ENCODE measurements at regions not wholly inside any gene's neighbourhood (a gene's known extent, or its start where the extent isn't known, plus 50 kb on each side); places are given as distances from the start of the nearest gene placed in this dataset.

- Histone ChIP-seq H4K12ac (ENCODE audit: low read depth, low read length) (peak overlapping the region; percentile 34), H3K4me1 (ENCODE audit: control insufficient read depth in 1 of 2, insufficient read depth in 2 of 2, low read length in 2 of 2) (peaks cover 31 to 40% of the 10 kb centered on the region in 2 experiments), H3K36me3 (ENCODE audit: control insufficient read depth in 1 of 2, insufficient read depth in 2 of 2, low read length in 2 of 2) (no peaks in the 10 kb centered on the region), H3K4me3 (ENCODE audit: low read depth, low read length) (no peak overlapping the region), H2AK5ac (ENCODE audit: low read length) (peak overlapping the region; percentile 27), H4K8ac (ENCODE audit: low read depth, low read length) (peak overlapping the region; percentile 68), H3K9ac (ENCODE audit: low read length) (no peak overlapping the region), H3K27me3 (ENCODE audit: insufficient read depth, low read length) (no peaks in the 10 kb centered on the region), H2BK5ac (ENCODE audit: low read depth, low read length, poor library complexity) (peak overlapping the region; percentile 70), H3K79me1 (ENCODE audit: low read length) (peaks cover 31% of the 10 kb centered on the region), H3K4me2 (ENCODE audit: low read length) (peak overlapping the region; percentile 33), H4K91ac (ENCODE audit: low read depth, low read length) (peak overlapping the region; percentile 85), H3K18ac (ENCODE audit: low read length) (peak overlapping the region; percentile 77), H2BK120ac (ENCODE audit: insufficient read depth, low read length, poor library complexity) (peak overlapping the region; percentile 75), H3K9me3 (ENCODE audit: insufficient read depth, low read depth, low read length) (no peaks in the 10 kb centered on the region), H2BK12ac (ENCODE audit: low read length) (peak overlapping the region; percentile 87), H3K4ac (ENCODE audit: low read depth, low read length) (peak overlapping the region; percentile 7), H3K79me2 (ENCODE audit: control insufficient read depth, insufficient read depth, low read length, poor library complexity) (peaks cover 2% of the 10 kb centered on the region), H3K14ac (ENCODE audit: low read length) (peak overlapping the region; percentile 76), H2AFZ (ENCODE audit: insufficient read depth, low read length, poor library complexity) (peak overlapping the region; percentile 48), H3K27ac (ENCODE audit: low read depth, low read length) (peak overlapping the region; percentile 52), H3K23ac (ENCODE audit: low read length) (no peak overlapping the region)
- no CpG with 5 or more reads among the region's 71 CpGs for WGBS (ENCODE audit: extremely low coverage, insufficient coverage, insufficient read length)
- peak; percentile 76 to 83 for DNase-seq
Measured at GRCh38 chr3:193869221-193870201, 266.4 kb upstream of the HES1 start.

- Histone ChIP-seq H2BK12ac (ENCODE audit: low read length) (peak overlapping the region; percentile 67), H3K4ac (ENCODE audit: low read depth, low read length) (no peak overlapping the region), H2BK120ac (ENCODE audit: insufficient read depth, low read length, poor library complexity) (peak overlapping the region; percentile 13), H3K9ac (ENCODE audit: low read length) (no peak overlapping the region), H2AK5ac (ENCODE audit: low read length) (peak overlapping the region; percentile 30), H2AFZ (ENCODE audit: insufficient read depth, low read length, poor library complexity) (no peak overlapping the region), H3K14ac (ENCODE audit: low read length) (peak overlapping the region; percentile 38), H4K8ac (ENCODE audit: low read depth, low read length) (peak overlapping the region; percentile 25), H3K4me3 (ENCODE audit: low read depth, low read length) (peak overlapping the region; percentile 14), H2BK5ac (ENCODE audit: low read depth, low read length, poor library complexity) (peak overlapping the region; percentile 10), H4K91ac (ENCODE audit: low read depth, low read length) (peak overlapping the region; percentile 85), H3K23ac (ENCODE audit: low read length) (no peak overlapping the region), H3K27ac (ENCODE audit: low read depth, low read length) (no peak overlapping the region), H3K79me1 (ENCODE audit: low read length) (peaks cover 33% of the 10 kb centered on the region), H3K9me3 (ENCODE audit: insufficient read depth, low read depth, low read length) (no peaks in the 10 kb centered on the region), H3K79me2 (ENCODE audit: control insufficient read depth, insufficient read depth, low read length, poor library complexity) (peaks cover 2% of the 10 kb centered on the region), H3K4me1 (ENCODE audit: control insufficient read depth in 1 of 2, insufficient read depth in 2 of 2, low read length in 2 of 2) (peaks cover 31 to 43% of the 10 kb centered on the region in 2 experiments), H3K18ac (ENCODE audit: low read length) (peak overlapping the region; percentile 8), H3K36me3 (ENCODE audit: control insufficient read depth in 1 of 2, insufficient read depth in 2 of 2, low read length in 2 of 2) (no peaks in the 10 kb centered on the region), H4K12ac (ENCODE audit: low read depth, low read length) (no peak overlapping the region), H3K27me3 (ENCODE audit: insufficient read depth, low read length) (no peaks in the 10 kb centered on the region), H3K4me2 (ENCODE audit: low read length) (peak overlapping the region; percentile 26)
- DNase-seq: peak; percentile 97 to 98
- no CpG with 5 or more reads among the region's 18 CpGs for WGBS (ENCODE audit: extremely low coverage, insufficient coverage, insufficient read length)
Measured at GRCh38 chr3:193870376-193871219, 265.4 kb upstream of the HES1 start.

- peak overlapping the region; percentile 8 for H3K18ac ChIP-seq (ENCODE audit: low read length)
- H3K27me3 ChIP-seq (ENCODE audit: insufficient read depth, low read length): no peaks in the 10 kb centered on the region
- peak overlapping the region; percentile 5 for H2AK5ac ChIP-seq (ENCODE audit: low read length)
- peak overlapping the region; percentile 14 for H3K4me3 ChIP-seq (ENCODE audit: low read depth, low read length)
- DNase-seq: no peak
- H4K91ac ChIP-seq (ENCODE audit: low read depth, low read length): peak overlapping the region; percentile 85
- H2AFZ ChIP-seq (ENCODE audit: insufficient read depth, low read length, poor library complexity): no peak overlapping the region
- H3K79me1 ChIP-seq (ENCODE audit: low read length): peaks cover 33% of the 10 kb centered on the region
- H3K23ac ChIP-seq (ENCODE audit: low read length): no peak overlapping the region
- no peak overlapping the region for H3K27ac ChIP-seq (ENCODE audit: low read depth, low read length)
- peak overlapping the region; percentile 26 for H2BK12ac ChIP-seq (ENCODE audit: low read length)
- H3K14ac ChIP-seq (ENCODE audit: low read length): peak overlapping the region; percentile 29
- no peaks in the 10 kb centered on the region for H3K36me3 ChIP-seq (ENCODE audit: control insufficient read depth in 1 of 2, insufficient read depth in 2 of 2, low read length in 2 of 2)
- peak overlapping the region; percentile 13 for H2BK120ac ChIP-seq (ENCODE audit: insufficient read depth, low read length, poor library complexity)
- H3K4me1 ChIP-seq (ENCODE audit: control insufficient read depth in 1 of 2, insufficient read depth in 2 of 2, low read length in 2 of 2): peaks cover 31 to 43% of the 10 kb centered on the region in 2 experiments
- no CpG with 5 or more reads among the region's 3 CpGs for WGBS (ENCODE audit: extremely low coverage, insufficient coverage, insufficient read length)
- H3K4me2 ChIP-seq (ENCODE audit: low read length): no peak overlapping the region
- no peaks in the 10 kb centered on the region for H3K9me3 ChIP-seq (ENCODE audit: insufficient read depth, low read depth, low read length)
- H3K9ac ChIP-seq (ENCODE audit: low read length): no peak overlapping the region
- H4K12ac ChIP-seq (ENCODE audit: low read depth, low read length): no peak overlapping the region
- no peak overlapping the region for H2BK5ac ChIP-seq (ENCODE audit: low read depth, low read length, poor library complexity)
- no peak overlapping the region for H3K4ac ChIP-seq (ENCODE audit: low read depth, low read length)
- peaks cover 2% of the 10 kb centered on the region for H3K79me2 ChIP-seq (ENCODE audit: control insufficient read depth, insufficient read depth, low read length, poor library complexity)
- peak overlapping the region; percentile 25 for H4K8ac ChIP-seq (ENCODE audit: low read depth, low read length)
Measured at GRCh38 chr3:193871220-193871485, 264.8 kb upstream of the HES1 start.

- Histone ChIP-seq H4K91ac (ENCODE audit: low read depth, low read length) (peak overlapping the region; percentile 36), H3K4me1 (ENCODE audit: control insufficient read depth in 1 of 2, insufficient read depth in 2 of 2, low read length in 2 of 2) (peaks cover 31 to 43% of the 10 kb centered on the region in 2 experiments), H2BK120ac (ENCODE audit: insufficient read depth, low read length, poor library complexity) (peak overlapping the region; percentile 23), H3K4me2 (ENCODE audit: low read length) (peak overlapping the region; percentile 9), H3K79me2 (ENCODE audit: control insufficient read depth, insufficient read depth, low read length, poor library complexity) (peaks cover 2% of the 10 kb centered on the region), H2BK12ac (ENCODE audit: low read length) (no peak overlapping the region), H3K9ac (ENCODE audit: low read length) (no peak overlapping the region), H3K14ac (ENCODE audit: low read length) (no peak overlapping the region), H3K27me3 (ENCODE audit: insufficient read depth, low read length) (no peaks in the 10 kb centered on the region), H3K9me3 (ENCODE audit: insufficient read depth, low read depth, low read length) (no peaks in the 10 kb centered on the region), H2AK5ac (ENCODE audit: low read length) (no peak overlapping the region), H3K36me3 (ENCODE audit: control insufficient read depth in 1 of 2, insufficient read depth in 2 of 2, low read length in 2 of 2) (no peaks in the 10 kb centered on the region), H3K27ac (ENCODE audit: low read depth, low read length) (peak overlapping the region; percentile 24), H3K4me3 (ENCODE audit: low read depth, low read length) (no peak overlapping the region), H2AFZ (ENCODE audit: insufficient read depth, low read length, poor library complexity) (no peak overlapping the region), H3K79me1 (ENCODE audit: low read length) (peaks cover 33% of the 10 kb centered on the region), H3K4ac (ENCODE audit: low read depth, low read length) (no peak overlapping the region), H4K8ac (ENCODE audit: low read depth, low read length) (no peak overlapping the region), H3K23ac (ENCODE audit: low read length) (no peak overlapping the region), H3K18ac (ENCODE audit: low read length) (no peak overlapping the region), H2BK5ac (ENCODE audit: low read depth, low read length, poor library complexity) (peak overlapping the region; percentile 64), H4K12ac (ENCODE audit: low read depth, low read length) (no peak overlapping the region)
- no CpG with 5 or more reads among the region's 2 CpGs for WGBS (ENCODE audit: extremely low coverage, insufficient coverage, insufficient read length)
- peak; percentile 94 to 96 for DNase-seq
Measured at GRCh38 chr3:193872265-193872753, 263.6 kb upstream of the HES1 start.
